ENCODE measurements at regions not wholly inside any gene's neighbourhood (a gene's known extent, or its start where the extent isn't known, plus 50 kb on each side); places are given as distances from the start of the nearest gene placed in this dataset.

DNA sequence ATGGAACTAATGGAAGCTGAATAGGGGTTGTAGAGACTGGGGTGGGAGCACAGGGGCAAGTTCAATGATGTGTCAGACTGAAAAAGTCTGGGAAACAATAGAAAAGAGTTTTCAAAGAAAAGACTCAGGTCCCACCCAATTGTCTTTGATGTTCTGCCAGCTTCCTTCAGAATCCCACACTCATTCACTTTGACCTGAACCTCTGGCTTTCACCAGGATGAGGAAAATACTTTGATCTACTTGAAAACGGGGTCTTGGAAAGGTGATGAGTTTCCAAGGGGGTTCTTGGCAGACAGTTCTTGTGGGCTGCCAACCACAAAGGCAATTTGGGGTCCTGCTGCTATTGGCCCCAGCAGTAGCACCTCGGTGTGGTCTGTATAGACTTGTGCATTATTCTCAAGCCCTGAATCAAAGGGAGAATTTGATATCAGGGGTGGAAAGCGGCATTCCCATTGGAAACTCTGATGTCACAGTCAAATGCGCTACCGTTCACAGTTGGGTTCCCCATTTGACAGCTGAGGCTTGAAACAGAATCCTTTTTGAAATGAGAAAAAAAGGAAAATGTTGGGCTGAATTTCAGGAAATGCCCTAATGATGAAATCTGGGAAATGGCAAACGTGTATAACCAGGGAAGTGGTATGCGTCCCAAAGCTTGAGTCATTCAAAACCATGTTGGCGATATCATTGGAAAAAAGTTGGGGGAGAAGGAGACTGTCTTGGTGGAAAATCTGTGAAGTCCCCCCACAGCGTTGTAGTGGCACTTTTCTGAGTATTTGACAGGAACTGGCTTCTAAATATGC is 229.2 kb upstream of the LRTM1 start:
- TF ChIP-seq MAFF (IDR thresholded peaks at IDR 0.05; ENCODE audit: low read length) (no peak), SETDB1 (IDR thresholded peaks at IDR 0.05; ENCODE audit: low read length) (no peak), SREBF2 (CRISPR knock-in tag; IDR thresholded peaks at IDR 0.05) (no peak), SLC30A9 (CRISPR knock-in tag; IDR thresholded peaks at IDR 0.05) (no peak), SMAD4 (CRISPR knock-in tag; conservative IDR thresholded peaks at IDR 0.05) (no peak), FOXM1 (IDR thresholded peaks at IDR 0.05; ENCODE audit: low read depth) (no peak), FOXM1 (CRISPR knock-in tag; IDR thresholded peaks at IDR 0.05; ENCODE audit: low read depth) (no peak), MAZ (CRISPR knock-in tag; conservative IDR thresholded peaks at IDR 0.05 in 1 of 2, IDR thresholded peaks at IDR 0.05 in 1 of 2) (no peak), HNRNPL (IDR thresholded peaks at IDR 0.05; ENCODE audit: low read depth, low read length) (no peak)
- TF ChIP-seq, protein P1, sequence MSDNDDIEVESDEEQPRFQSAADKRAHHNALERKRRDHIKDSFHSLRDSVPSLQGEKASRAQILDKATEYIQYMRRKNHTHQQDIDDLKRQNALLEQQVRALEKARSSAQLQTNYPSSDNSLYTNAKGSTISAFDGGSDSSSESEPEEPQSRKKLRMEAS (CRISPR knock-in tag; IDR thresholded peaks at IDR 0.05) = no peak
- TF ChIP-seq, protein P2, sequence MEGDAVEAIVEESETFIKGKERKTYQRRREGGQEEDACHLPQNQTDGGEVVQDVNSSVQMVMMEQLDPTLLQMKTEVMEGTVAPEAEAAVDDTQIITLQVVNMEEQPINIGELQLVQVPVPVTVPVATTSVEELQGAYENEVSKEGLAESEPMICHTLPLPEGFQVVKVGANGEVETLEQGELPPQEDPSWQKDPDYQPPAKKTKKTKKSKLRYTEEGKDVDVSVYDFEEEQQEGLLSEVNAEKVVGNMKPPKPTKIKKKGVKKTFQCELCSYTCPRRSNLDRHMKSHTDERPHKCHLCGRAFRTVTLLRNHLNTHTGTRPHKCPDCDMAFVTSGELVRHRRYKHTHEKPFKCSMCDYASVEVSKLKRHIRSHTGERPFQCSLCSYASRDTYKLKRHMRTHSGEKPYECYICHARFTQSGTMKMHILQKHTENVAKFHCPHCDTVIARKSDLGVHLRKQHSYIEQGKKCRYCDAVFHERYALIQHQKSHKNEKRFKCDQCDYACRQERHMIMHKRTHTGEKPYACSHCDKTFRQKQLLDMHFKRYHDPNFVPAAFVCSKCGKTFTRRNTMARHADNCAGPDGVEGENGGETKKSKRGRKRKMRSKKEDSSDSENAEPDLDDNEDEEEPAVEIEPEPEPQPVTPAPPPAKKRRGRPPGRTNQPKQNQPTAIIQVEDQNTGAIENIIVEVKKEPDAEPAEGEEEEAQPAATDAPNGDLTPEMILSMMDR (IDR thresholded peaks at IDR 0.05 in 2 of 3, conservative IDR thresholded peaks at IDR 0.05 in 1 of 3; ENCODE audit: insufficient read depth in 2 of 3, low read depth in 1 of 3, low read length in 3 of 3) = no peak
- TF ChIP-seq, protein P3, sequence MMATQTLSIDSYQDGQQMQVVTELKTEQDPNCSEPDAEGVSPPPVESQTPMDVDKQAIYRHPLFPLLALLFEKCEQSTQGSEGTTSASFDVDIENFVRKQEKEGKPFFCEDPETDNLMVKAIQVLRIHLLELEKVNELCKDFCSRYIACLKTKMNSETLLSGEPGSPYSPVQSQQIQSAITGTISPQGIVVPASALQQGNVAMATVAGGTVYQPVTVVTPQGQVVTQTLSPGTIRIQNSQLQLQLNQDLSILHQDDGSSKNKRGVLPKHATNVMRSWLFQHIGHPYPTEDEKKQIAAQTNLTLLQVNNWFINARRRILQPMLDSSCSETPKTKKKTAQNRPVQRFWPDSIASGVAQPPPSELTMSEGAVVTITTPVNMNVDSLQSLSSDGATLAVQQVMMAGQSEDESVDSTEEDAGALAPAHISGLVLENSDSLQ (IDR thresholded peaks at IDR 0.05) = no peak
- TF ChIP-seq, protein P4, sequence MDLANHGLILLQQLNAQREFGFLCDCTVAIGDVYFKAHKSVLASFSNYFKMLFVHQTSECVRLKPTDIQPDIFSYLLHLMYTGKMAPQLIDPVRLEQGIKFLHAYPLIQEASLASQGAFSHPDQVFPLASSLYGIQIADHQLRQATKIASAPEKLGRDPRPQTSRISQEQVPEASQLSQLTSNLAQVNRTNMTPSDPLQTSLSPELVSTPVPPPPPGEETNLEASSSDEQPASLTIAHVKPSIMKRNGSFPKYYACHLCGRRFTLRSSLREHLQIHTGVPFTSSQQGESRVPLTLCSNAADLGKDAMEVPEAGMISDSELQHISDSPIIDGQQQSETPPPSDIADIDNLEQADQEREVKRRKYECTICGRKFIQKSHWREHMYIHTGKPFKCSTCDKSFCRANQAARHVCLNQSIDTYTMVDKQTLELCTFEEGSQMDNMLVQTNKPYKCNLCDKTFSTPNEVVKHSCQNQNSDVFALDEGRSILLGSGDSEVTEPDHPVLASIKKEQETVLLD (IDR thresholded peaks at IDR 0.05) = no peak
